HG02981 (cell line): ENCODE measurements at regions not wholly inside any gene's neighbourhood (a gene's known extent, or its start where the extent isn't known, plus 50 kb on each side); places are given as distances from the start of the nearest gene placed in this dataset.
A peak's percentile ranks its signal among the peaks of the same experiment; 100 is the strongest.

Source experiments
- ATAC-seq: cut with Tn5 transposase; IDR thresholded peaks from one replicate; pipeline ENCODE4 v1.9.1; 2021; ENCODE audit warnings: mild to moderate bottlenecking, moderate library complexity; ENCODE audit not compliant: unreplicated experiment

DNA sequence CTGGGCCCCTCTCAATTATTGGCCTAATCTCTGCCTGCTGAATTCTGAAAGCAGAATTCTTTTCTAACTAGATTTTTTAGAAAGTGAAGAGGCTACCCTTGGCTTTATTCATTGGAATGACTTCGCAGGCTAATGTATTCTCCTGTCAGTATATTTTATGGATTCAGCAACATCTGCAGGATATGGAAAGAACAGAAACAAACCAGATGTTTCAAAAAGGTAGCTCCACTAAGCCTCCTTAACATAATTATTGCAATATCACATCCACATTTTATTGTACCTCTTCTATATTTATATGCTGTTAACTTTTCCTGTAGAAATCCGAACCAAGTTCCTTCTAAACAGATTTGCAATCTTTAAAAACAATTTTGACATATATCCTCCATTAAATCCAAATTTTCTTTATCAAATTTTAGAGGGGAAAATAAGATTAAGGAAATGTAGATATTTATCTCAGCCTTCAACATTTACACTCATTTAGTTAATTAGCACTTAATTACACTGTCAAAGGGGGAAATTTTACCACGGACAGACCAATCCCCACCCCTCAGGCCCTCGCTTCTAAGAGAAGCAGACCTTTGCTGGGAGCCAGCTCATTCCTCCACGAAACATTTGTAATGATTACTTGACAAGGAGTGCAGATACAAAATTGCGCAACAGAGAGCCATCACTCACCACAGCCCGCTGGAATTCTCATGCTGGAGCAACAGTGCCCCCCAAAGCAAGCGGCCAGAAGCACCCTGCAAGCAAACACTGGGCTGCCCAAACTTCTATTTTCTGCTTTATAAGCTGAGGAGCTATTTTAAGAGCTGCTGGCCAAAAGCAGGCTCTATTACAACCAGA is 253.4 kb downstream of the ETAA1 start:
- ATAC-seq = peak; percentile 52

DNA sequence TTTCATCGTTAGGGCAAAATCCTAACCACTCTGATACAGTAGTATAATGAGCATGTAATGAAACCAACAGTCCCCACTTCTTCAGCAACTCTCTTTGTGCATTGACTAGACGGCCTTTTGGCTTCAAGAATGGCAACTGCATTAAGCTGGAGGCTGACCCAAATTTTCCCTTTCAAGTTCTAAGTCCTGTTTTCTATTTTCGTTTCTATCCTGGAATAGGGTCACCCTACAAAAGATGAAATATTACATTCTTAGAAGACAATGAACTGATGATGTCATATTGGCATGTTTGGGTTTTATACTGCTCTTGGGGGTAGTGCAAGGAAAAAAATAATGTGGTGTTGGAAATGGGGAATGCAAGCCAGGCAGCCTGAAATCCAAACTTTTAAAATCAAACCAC is 254.4 kb downstream of the ETAA1 start:
- ATAC-seq = no peak

DNA sequence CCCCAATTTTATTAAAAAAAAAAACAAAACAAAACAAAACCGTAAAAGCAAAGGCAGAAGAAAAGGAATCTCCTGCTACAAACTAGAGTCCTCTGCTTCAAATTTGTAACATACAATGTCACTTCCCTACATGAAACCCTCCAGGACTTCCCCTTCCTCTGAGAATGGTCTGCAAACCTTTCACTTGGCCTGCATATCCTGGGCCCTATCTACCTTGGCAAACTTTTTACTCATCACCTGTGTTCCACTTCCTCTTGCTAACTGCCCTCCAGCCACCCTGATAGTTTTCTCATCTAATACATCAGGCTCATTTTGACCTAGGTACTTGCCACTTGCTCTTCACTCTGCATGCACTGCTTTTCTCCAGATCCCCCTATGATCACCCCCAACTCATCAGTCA is 255.5 kb downstream of the ETAA1 start:
- ATAC-seq = no peak

DNA sequence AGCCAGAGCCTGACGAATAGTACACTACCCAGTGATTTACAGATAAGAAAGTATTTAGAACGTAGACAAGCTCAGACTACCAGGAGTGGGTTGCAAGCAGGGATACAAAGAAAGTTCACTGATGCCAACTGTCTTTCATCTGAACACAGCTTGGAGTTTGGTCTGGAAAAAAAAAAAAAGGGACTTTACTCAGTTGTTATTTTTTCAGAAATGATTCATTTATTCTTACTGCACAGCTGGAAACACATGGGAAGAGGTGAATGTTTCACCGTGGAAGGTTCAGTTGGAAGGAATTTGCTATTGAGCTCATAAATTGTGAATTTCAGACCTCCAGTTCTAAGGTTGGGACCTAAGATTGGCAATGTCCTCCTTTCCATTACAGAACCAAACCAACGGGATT is 259.7 kb downstream of the ETAA1 start:
- ATAC-seq = no peak

DNA sequence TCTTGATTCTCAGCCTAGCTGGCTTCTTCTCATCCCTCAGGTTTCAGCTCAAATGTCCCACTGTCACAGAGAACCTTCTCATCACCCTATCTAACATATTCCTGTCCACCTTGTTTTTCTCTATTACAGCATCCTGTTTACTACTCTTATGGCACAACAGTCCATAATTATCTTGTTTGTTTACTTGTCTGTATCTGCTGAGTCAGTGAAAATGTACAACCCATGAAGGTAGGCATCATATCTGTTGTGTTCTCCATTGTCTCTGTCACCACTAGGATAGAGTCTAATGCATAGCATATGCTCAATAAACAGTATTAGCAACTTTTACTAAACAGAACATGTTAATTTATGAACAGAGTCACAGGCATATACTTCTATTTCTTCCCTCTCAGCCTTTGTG is 261.7 kb downstream of the ETAA1 start:
- ATAC-seq = no peak

DNA sequence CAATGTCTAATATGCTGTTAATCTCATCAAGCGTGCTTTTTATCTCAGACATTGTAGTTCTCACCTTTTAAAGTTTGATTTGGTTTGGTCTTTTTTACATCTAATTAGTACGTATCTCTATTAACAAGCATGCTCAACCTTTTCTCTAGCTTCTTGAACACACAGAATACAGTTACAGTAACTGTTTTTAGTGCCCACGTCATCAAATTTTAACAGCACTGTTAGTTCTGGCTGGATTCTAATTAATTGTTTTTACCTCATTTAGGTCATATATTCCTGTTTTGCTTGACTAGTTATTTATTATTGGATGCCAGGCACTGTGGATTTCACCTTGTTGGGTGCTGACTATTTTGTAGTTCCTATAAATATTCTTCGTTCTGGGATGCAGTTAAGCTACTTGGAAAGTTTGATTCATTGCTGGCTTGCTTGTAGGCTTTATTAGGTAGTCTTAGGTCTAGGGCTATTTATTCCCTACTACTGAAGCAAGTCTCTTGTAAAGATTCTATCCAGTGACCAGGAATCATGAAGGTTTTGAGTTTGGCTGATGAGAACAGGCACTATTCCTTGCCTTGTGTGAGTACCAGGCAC is 263.0 kb downstream of the ETAA1 start:
- no peak for ATAC-seq

DNA sequence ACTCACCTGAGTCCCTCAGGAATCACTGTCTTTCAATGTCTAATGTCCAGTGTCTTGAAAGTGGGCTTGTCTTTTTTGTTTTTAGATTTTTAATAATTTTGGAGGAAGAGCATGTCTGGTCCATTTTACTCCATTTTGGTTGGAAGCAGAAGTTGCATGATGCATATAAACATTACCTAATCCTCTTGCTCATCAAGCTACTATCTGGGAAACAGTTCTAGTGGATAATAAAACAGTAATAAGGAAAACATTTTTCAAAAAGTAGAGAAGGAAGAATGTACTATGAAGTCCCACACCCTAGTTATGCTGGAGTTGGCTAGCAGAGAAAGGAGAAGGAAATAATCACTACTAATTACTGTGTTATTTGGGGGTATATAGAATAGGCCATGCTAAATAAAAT is 263.7 kb downstream of the ETAA1 start:
- ATAC-seq = no peak

DNA sequence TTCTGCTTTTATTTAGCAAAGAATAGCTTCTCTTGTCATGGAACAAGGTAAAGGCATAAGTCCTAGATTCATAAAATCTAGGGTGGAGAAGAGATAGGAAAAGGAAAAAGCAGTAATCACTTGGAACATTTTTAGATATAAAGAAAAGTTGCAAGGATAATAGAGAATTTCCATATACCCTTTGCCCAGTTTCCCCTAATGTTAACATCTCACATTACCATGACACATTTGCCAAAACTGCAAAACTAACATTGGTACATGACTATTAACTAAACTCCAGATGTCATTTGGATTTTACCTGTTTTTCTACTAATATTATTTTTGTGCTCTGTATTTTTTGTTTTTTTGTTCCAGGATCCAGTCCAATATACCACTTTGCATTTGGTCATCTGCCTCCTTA is 265.1 kb downstream of the ETAA1 start:
- no peak for ATAC-seq

DNA sequence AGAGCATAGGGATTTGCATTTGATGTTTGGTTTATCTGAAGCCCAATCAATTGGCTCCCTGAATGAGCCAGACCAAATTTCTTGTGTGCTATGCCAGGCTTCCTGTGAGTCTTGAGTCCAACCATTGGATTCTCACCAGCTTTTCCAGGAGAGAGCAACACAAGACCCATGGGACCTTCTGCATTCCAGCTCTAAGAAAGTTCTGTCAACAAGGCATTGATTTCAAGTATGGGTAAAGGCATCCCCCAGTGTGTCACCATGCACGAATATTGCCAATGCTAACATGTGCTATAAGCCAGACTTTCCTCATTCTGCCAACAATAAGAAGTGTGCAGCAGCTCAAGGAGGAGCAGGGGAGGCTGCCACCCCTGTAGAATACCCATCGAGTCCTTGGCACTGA is 266.6 kb downstream of the ETAA1 start:
- ATAC-seq = no peak

DNA sequence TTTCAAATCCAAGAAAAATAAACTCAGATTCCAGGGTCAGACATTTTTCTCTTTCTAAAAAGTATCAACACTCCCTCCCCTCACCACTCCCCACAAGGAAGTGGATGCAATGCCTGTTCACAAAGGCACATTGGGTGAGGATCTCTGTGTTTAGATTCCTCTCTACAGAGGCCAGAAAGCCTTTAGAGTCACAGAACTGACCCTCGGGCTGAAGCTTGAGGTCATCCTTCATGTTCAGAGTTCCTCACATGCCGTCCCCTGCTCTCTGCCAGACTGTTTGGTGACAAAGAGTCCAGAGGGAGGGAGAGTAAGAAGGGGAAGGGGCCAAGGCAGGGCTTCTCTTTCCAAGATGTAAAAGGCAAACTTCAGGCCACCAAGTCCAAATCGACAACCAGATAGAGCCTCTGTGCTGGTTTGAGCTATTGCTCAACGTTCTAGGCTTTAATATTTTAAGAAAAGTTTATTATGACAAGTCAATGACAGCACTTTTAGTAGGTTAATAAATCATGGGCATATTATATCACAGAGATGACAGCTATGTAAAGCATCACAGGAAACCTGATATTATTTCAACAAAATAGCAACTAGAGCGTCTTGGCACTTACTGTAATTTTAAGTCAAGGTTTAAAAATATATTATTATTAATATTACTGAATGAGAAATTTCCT is 269.4 kb downstream of the ETAA1 start:
- ATAC-seq = no peak

DNA sequence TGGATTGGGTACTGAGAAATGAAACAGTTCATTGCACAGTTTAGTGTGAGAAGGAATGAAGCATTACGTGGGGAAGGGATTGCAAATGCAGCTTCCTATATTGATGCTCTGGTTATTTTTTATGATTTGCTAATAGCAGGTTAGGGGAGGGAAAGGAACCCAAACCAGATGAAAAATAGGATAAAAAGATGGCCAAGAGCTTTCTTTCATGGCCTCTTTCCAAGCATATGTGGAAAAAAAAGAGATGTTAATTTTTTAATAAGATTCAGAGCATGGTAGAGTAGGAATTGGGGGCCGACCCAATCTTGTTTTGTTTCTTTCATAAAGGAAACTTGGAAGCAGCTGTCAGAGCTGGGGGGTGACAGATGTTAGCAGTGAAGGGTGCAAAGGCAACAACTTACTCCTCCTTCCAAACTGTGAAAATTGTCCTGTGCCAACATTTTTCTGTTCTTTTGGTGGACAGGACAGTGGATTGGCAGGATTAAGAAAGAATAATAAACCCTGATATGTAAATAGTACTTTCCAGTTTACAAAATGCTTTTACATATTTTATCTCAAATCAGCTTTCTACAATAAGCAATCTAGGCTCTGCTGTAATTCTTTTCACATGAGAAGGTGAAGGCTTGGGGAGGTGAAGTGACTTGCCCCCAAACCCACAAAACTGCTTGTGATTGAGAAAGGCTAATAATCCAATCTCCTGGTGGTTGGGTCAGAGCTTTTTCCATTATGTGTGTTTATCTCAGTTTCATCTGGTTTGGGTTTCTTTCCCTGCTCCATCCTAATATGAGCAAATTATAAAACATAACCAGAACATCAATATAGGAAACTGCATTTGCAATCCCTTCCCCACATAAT is 270.1 kb downstream of the ETAA1 start:
- no peak for ATAC-seq

DNA sequence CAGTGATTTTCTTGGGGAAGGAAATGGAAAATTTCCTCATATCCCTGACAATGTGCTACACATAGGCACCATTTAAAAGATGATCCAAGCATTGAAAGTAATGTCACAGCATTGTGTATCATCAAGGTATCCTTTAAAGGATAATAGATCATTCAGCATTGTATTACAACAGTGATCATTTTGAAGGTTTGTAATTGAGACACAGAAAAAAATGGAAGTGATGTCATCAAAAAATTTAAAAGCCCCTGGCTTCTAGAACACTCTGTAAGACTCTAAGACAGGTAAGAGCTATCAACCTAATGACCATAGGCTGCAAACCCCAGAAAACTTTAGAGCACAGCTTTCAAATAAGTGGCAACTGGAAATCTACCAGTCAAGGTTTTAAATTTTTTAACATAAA is 271.4 kb downstream of the ETAA1 start:
- no peak for ATAC-seq

DNA sequence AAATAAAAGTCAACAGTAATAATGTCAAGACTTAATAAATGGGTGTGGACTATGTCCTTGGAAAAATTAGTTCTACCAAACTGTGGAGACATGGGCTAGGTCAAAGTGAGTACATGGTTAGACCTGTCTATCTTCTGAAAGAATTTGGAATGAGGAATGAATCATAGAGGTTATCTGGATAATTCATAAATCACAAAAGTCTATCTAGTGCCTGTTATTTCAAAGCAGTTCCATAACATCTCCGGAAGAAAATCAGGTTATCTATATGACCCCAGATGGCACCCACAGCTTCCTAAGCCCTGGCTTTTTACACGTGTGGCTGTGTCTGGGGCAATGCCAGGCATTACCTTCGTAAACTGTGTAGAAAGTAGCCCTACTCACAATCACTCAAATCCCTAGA is 272.0 kb downstream of the ETAA1 start:
- ATAC-seq = no peak

DNA sequence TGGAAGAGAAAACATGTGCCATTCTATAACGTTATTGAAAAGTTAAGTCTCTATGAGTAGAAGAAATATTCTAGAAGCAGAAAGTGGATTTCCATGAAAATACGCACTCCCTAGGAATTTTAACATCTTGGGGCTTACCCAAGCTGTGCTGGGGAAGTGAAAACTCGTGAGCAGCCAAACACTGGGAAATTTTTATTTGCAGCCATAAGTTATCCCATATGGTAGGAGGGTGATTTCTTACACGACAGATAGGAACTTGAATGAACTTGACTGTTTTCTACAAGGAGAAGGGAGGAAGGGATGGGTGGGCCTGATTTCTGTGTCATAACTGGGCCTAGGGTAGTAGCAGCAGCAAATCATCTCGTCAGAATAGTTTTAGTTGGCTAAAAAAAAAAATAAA is 272.6 kb downstream of the ETAA1 start:
- ATAC-seq = no peak

DNA sequence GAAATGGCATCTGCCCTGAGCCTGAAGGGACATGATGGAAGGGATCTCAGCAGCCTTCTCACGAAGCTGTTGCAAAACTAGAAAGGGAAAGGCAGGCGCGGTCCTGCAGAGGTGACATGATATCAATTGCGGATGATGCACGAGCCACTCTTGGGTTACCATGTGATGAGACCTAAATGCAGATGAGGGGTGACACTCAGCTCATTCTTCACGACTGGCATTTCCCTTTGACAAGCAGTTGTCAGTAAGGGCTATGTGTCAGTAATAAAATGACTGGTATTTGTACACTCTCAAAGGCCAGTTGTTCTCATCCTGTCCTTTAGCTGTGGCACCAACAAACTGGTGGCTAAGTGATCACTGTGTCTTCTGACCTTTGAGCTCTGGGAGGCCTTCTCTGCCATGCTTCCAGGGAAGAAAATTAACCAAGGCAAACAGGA is 273.6 kb downstream of the ETAA1 start:
- no peak for ATAC-seq

DNA sequence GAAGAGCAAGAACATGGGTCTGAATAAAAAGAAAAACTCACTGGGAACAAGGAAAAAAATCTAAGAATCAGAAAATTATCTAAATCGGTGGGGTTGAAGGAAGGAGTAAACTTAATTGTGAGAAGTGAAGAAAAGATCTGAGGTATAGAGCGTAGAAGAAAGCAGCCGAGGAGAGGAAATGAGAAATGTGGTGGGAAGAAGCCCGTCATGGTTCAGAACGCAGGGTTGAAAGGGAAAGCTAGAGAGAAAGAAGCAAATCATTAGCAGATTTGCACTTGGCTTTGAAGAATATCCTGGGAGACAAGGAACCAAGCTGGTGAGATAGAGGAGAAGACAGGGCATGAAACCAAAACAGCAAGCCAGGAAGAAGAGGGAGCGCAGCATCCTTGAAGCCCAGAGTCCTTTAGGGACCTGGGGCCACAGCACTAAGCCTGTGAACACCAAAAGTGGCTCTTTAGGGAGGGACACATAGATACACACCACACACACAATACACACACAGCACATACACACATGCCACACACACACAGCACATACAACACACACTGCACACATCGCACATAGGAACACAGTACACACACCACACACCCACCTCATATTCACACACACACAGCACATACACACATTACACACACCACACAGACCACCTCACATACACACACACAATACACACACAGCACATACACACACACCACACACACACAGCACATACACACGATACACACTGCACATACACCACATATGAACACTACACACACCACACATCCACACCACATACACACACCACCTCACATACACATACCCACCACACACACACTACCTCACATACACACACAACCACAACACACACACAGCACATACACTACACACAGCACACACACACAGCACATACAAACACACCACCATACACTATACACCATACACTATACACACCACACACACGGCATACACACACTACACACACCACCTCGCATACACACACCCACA is 274.6 kb downstream of the ETAA1 start:
- ATAC-seq = no peak

DNA sequence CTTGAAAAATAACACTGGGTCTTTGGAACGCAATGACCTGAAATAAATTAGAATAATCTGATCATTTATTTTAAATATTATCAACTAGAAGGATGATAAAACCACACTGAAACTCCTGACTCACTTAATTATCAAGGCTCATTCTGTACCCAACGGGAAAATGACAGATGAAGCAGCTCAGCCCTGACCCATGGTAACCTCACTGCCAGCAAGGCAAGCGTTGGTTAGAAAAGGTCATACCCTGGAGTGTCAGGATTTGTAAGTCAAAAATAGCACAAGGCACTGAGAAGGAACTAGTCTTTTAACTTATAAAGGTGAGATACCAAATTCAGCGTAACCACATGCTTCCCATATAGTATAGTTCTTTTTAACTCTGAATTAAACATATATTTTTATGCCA is 277.5 kb downstream of the ETAA1 start:
- ATAC-seq = no peak

DNA sequence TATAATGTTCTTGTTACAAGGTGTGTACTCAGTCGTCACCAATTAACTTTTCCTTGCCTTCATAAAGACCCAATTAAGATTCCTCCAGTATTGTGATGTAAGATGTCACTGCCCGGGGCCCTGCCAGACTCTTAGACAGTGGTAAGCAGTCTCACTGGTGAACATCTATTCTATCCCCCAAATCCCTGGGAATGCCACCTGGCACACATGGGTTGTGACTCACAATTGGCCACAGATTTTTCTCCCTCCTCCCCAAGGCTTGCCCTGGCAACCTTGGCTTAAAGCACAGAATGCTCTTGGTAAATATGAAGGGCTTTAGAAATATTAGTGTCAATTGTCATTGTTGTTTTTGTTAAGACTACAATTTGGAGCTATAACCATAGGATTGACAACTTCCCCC is 287.9 kb downstream of the ETAA1 start:
- no peak for ATAC-seq

DNA sequence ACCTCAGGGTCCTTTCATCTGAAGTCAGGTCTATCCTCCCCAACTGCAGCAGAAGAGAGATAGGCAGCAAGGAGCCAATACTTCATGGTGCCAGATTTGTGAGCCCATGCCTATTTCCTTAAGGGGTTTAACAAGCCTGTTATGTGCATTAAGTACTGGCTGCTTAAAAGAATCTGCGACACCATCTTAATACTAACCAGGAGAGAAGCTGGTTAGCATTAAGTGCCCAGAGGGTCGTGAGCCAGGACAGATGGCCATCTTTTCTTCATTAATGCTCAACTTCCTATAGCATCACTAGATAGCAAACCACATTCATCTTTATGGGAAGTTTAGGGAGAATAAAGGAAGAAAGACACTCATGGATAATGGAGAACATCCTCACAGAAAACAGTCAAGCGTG is 289.1 kb downstream of the ETAA1 start:
- ATAC-seq = no peak

DNA sequence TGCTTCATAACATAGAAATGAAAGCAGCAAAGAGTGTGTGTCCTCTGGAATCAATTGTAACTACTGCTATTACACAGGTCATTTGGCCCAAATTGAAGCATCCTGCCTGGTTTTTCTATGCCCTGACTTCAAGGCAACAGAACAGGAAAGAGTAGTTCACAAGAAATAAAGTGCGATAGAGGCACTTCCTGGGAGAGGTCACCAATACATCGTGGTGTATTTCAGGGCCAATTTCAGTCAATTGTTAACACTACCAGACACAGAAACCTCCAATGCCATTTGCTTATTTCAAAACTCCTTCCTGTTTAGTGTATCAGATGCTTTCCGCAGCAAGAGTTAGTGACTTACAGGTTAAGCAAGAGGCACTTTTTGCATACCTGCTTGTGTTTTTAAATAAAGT is 292.1 kb downstream of the ETAA1 start:
- ATAC-seq = no peak
